GM12864 (cell line): ENCODE measurements at regions not wholly inside any gene's neighbourhood (a gene's known extent, or its start where the extent isn't known, plus 50 kb on each side); places are given as distances from the start of the nearest gene placed in this dataset.
"Not testable (repeated sequence)": the region's sequence is repeated elsewhere in the genome, so short reads cannot be mapped to it uniquely, and the experiment has no call there.

Experiments used
- DNase-seq: peaks from one replicate; pipeline ENCODE4 v3.0.0-alpha.2; 2011; ENCODE audit warnings: low read depth
- H3K4me3 ChIP-seq: 2 replicates; pipeline ENCODE4 v1.5.1; 2011; ENCODE audit warnings: mild to moderate bottlenecking, low read depth, low read length, control low read depth
- TF ChIP-seq, protein P1 (sequence below): IDR thresholded peaks from 2 replicates; pipeline ENCODE4 v1.5.1; 2011; ENCODE audit warnings: low read depth, mild to moderate bottlenecking, moderate library complexity, low read length, control low read depth, inconsistent platforms; ENCODE audit errors: missing control alignments

DNA sequence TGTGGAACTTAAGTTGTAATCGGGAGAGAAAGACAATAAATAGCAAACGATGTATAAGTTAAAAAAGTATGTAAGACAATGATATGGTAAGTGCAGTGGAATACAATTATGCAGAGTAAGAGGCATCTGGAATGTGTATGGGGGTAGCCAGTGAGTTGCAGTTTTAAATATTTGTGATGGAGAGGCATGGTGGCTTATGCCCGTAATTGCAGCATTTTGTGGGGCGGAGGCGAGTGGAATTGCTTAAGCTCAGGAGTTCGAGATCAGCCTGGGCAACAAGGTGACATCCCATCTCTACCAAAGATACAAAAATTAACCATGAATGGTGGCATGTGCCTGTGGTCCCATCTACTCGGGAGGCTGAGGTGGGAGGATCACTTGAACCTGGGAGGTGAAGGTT lies 52.5 kb upstream of the WDFY3 start:
- TF ChIP-seq, protein P1, sequence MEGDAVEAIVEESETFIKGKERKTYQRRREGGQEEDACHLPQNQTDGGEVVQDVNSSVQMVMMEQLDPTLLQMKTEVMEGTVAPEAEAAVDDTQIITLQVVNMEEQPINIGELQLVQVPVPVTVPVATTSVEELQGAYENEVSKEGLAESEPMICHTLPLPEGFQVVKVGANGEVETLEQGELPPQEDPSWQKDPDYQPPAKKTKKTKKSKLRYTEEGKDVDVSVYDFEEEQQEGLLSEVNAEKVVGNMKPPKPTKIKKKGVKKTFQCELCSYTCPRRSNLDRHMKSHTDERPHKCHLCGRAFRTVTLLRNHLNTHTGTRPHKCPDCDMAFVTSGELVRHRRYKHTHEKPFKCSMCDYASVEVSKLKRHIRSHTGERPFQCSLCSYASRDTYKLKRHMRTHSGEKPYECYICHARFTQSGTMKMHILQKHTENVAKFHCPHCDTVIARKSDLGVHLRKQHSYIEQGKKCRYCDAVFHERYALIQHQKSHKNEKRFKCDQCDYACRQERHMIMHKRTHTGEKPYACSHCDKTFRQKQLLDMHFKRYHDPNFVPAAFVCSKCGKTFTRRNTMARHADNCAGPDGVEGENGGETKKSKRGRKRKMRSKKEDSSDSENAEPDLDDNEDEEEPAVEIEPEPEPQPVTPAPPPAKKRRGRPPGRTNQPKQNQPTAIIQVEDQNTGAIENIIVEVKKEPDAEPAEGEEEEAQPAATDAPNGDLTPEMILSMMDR: no peak
- DNase-seq: no peak
- no peak overlapping the region for H3K4me3 ChIP-seq

DNA sequence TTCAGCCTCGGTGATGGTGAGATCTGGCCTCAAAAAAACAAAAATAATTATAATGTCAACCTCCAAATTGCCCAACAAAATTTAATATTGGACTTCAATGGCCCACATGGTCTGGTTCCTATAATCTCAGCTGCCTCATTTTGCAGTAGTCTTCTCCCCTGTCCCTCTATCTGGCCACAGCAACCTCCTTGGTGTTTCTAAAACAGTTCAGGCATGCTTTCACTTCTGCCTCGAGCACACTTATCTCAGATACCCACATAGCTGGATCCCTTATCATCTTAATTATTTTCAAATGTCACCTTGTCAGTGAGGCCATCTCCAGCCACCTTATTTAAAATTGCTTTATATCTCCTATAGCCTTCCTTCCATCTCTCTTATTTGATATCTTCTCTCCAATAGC lies 52.9 kb upstream of the WDFY3 start:
- DNase-seq: no peak
- TF ChIP-seq, protein P1: no peak
- no peak overlapping the region for H3K4me3 ChIP-seq

DNA sequence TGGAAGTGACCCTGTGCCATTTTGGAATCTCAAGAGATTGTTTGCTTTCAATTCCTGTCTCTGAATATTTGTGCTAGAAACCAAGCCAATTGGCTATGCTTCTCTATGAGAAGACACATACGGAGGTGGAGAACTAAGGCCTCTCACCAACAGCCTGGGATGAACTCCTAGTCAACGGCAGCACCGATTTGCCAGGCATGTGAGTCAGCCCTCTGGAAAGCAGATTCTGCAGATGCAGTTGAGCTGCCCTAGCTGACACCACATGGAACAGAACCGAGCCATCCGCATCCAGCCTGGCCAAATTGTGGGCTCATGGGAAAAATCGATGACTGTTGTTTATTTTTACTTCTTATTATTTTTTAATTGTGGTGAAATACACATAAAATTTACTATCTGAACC lies 58.2 kb upstream of the WDFY3 start:
- TF ChIP-seq, protein P1: no peak
- H3K4me3 ChIP-seq: no peak overlapping the region
- no peak for DNase-seq

DNA sequence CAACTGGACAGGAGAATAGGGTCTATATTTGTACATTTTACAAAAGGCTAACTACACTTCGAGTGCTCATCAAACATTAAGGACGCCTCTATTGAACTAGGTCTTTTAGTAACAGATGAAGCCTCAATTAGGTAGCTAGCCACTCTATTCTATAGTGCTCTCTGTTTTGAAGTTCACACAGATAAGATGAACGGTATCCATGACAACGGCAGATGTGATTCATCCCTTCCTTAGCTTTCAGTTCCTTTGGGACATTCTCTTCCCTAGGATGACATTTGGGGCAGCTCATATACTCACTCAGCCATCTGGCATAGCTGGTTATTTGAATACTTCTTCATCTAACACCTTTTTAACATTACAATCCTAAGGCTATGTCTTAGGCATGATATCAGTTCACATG lies 62.4 kb upstream of the WDFY3 start:
- H3K4me3 ChIP-seq: no peak overlapping the region
- DNase-seq: no peak
- TF ChIP-seq, protein P1: no peak

DNA sequence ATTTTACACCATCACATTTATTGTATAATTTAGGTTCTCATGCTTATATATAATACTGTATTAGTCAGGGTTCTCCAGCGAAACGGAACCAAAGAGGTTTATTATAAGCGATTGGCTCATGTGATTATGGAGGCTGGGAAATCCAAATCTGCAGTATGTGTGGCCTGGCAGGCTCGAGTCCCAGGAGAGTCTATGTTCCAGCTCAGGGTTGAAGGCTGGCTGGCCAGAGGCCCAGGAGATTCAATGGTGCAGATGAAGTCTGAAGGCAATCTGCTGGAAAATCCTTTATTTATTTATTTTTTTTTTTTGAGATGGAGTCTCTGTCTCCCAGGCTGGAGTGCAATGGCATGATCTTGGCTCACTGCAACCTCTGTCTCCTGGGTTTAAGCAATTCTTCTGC lies 63.0 kb upstream of the WDFY3 start:
- H3K4me3 ChIP-seq: no peak overlapping the region
- no peak for DNase-seq
- TF ChIP-seq, protein P1: no peak

DNA sequence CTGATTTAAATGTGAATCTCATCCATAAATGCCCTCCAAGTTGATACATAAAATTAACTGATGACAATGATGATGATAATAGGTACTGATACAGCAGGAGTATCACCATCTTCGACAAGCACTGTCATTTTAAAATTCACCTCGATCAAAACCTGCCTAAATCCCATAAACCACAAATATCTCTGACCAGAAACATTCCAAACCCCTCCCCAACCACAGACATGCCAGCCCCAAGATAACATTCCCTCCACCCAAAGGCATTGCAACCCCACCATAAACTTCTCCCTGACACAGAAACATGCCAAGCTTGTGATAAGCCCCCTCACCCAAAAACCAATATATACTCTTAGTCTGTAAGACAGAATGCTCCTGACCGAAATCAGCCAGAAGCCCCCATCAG lies 63.7 kb upstream of the WDFY3 start:
- TF ChIP-seq, protein P1: no peak
- H3K4me3 ChIP-seq: no peak overlapping the region
- no peak for DNase-seq

DNA sequence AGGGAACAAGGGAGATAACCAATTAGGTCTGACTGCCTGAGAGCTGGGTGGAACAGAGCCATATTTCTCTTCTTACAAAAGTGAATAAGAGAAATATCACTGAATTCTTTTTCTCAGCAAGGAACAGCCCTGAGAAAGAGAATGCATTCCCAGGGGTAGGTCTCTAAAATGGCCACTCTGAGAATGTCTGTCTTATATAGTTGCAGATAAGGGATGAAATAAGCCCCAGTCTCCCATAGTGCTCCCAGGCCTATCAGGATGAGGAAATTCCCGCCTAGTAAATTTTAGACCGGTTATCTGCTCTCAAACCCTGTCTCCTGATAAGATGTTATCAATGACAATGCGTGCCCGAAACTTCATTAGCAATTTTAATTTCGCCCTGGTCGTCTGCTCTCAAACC lies 67.3 kb upstream of the WDFY3 start:
- not testable (repeated sequence) for H3K4me3 ChIP-seq, DNase-seq

DNA sequence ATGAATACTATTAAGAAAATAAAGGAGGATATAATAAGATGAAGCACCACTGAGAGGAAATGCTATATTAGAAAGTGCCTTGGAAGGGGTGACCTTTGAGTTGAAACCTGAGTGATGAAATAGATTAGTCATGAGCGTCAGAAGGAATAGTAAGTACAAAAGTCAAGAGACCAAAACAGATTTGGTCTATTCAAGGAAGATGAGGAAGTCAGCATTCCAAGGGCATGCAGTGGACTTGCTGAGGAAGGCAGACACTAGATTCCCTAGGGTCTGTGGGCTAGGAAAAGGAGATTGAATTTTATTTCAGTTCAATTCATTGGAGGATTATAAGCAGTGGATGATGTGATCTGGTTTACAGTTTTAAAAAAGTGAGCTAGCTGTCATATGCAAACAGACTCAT lies 73.0 kb upstream of the WDFY3 start:
- TF ChIP-seq, protein P1: no peak
- H3K4me3 ChIP-seq: no peak overlapping the region
- no peak for DNase-seq

DNA sequence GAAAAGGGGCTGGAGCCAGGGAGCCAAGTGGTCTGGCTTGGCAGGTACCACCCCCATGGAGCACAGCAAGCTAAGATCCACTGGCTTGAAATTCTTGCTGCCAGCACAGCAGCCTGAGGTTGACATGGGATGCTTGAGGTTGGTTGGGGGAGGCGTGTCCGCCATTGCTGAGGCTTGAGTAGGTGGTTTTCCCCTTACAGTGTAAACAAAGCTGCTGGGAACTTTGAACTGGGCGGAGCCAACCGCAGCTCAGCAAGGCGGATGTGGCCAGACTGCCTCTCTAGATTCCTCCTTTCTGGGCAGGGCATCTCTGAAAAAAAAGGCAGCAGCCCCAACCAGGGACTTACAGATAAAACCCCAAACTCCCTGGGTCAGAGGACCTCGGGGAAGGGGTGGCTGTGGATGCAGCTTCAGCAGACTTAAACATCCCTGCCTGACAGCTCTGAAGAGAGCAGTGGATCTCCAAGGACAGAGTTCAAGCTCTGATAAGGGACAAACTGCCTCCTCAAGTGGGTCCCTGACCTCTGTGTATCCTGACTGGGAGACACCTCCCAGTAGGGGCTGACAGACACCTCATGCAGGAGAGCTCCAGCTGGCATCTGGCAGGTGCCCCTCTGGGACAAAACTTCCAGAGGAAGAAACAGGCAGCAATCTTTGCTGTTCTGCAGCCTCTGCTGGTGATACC lies 77.5 kb upstream of the WDFY3 start:
- peak; percentile 8 for DNase-seq
- not testable (repeated sequence) for H3K4me3 ChIP-seq
